ENCODE measurements at regions not wholly inside any gene's neighbourhood (a gene's known extent, or its start where the extent isn't known, plus 50 kb on each side); places are given as distances from the start of the nearest gene placed in this dataset.

GRCh38 chr11:70024773-70025045 is 53.4 kb upstream of the ANO1 start:
- TF ChIP-seq POLR2AphosphoS5 (IDR thresholded peaks at IDR 0.05; ENCODE audit: low read depth, low read length) (no peak), POLR2A (IDR thresholded peaks at IDR 0.05; ENCODE audit: low read depth, low read length) (no peak), POU2F2 (IDR thresholded peaks at IDR 0.05; ENCODE audit: low read depth, low read length) (no peak), SPI1 (IDR thresholded peaks at IDR 0.05; ENCODE audit: low read depth, low read length) (no peak), TAF1 (IDR thresholded peaks at IDR 0.05; ENCODE audit: low read depth, low read length) (no peak), PAX5 (IDR thresholded peaks at IDR 0.05; ENCODE audit: insufficient read depth, low read length, severe bottlenecking) (no peak)
- DNase-seq (ENCODE audit: insufficient read length, low spot score) (no peak), FAIRE-seq (no peak)

DNA sequence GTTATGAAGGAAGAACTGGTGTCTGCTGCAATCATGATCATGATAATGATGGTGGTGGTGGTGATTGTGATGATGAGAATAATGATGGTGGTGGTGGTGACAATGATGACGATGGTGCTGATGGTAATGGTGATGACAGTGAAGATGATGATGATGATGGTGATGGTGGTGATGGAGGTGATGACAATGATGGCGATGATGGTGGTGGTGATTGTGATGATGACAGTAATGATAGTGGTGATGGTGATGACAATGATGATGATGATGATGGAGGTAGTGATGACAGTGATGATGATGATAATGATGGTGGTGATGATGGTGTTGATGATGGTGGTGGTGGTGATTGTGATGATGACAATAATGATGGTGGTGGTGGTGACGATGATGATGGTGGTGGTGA is 52.8 kb upstream of the ANO1 start:
- TF ChIP-seq PAX5 (IDR thresholded peaks at IDR 0.05; ENCODE audit: insufficient read depth, low read length, severe bottlenecking) (no peak), POU2F2 (IDR thresholded peaks at IDR 0.05; ENCODE audit: low read depth, low read length) (no peak), POLR2AphosphoS5 (IDR thresholded peaks at IDR 0.05; ENCODE audit: low read depth, low read length) (no peak), SPI1 (IDR thresholded peaks at IDR 0.05; ENCODE audit: low read depth, low read length) (no peak), TAF1 (IDR thresholded peaks at IDR 0.05; ENCODE audit: low read depth, low read length) (no peak), POLR2A (IDR thresholded peaks at IDR 0.05; ENCODE audit: low read depth, low read length) (no peak)
- FAIRE-seq (no peak), DNase-seq (ENCODE audit: insufficient read length, low spot score) (no peak)

- FAIRE-seq (peak; percentile 74), DNase-seq (ENCODE audit: insufficient read length, low spot score) (no peak)
- TF ChIP-seq PAX5 (IDR thresholded peaks at IDR 0.05; ENCODE audit: insufficient read depth, low read length, severe bottlenecking) (no peak), POLR2AphosphoS5 (IDR thresholded peaks at IDR 0.05; ENCODE audit: low read depth, low read length) (no peak), POLR2A (IDR thresholded peaks at IDR 0.05; ENCODE audit: low read depth, low read length) (no peak), TAF1 (IDR thresholded peaks at IDR 0.05; ENCODE audit: low read depth, low read length) (no peak), SPI1 (IDR thresholded peaks at IDR 0.05; ENCODE audit: low read depth, low read length) (no peak)
Measured at GRCh38 chr11:70026012-70026411, 52.1 kb upstream of the ANO1 start.

GRCh38 chr11:70026726-70027125 is 51.4 kb upstream of the ANO1 start:
- TF ChIP-seq POLR2A (IDR thresholded peaks at IDR 0.05; ENCODE audit: low read depth, low read length) (no peak), PAX5 (IDR thresholded peaks at IDR 0.05; ENCODE audit: insufficient read depth, low read length, severe bottlenecking) (no peak), SPI1 (IDR thresholded peaks at IDR 0.05; ENCODE audit: low read depth, low read length) (no peak), TAF1 (IDR thresholded peaks at IDR 0.05; ENCODE audit: low read depth, low read length) (no peak), POU2F2 (IDR thresholded peaks at IDR 0.05; ENCODE audit: low read depth, low read length) (no peak)
- FAIRE-seq (no peak), DNase-seq (ENCODE audit: insufficient read length, low spot score) (no peak)

GRCh38 chr11:70027451-70027850 is 50.7 kb upstream of the ANO1 start:
- TF ChIP-seq POLR2AphosphoS5 (IDR thresholded peaks at IDR 0.05; ENCODE audit: low read depth, low read length) (no peak), POU2F2 (IDR thresholded peaks at IDR 0.05; ENCODE audit: low read depth, low read length) (no peak), SPI1 (IDR thresholded peaks at IDR 0.05; ENCODE audit: low read depth, low read length) (no peak), POLR2A (IDR thresholded peaks at IDR 0.05; ENCODE audit: low read depth, low read length) (no peak), PAX5 (IDR thresholded peaks at IDR 0.05; ENCODE audit: insufficient read depth, low read length, severe bottlenecking) (no peak), TAF1 (IDR thresholded peaks at IDR 0.05; ENCODE audit: low read depth, low read length) (no peak)
- FAIRE-seq, result no peak

GRCh38 chr11:70028147-70028855 is 49.8 kb upstream of the ANO1 start:
- FAIRE-seq, result no peak
- TF ChIP-seq SPI1 (IDR thresholded peaks at IDR 0.05; ENCODE audit: low read depth, low read length), result no peak
- no peak for TF ChIP-seq POU2F2 (IDR thresholded peaks at IDR 0.05; ENCODE audit: low read depth, low read length)
- no peak for TF ChIP-seq PAX5 (IDR thresholded peaks at IDR 0.05; ENCODE audit: insufficient read depth, low read length, severe bottlenecking)
- no peak for TF ChIP-seq POLR2A (IDR thresholded peaks at IDR 0.05; ENCODE audit: low read depth, low read length)
- no peak for TF ChIP-seq TAF1 (IDR thresholded peaks at IDR 0.05; ENCODE audit: low read depth, low read length)
- no peak for TF ChIP-seq POLR2AphosphoS5 (IDR thresholded peaks at IDR 0.05; ENCODE audit: low read depth, low read length)
- no peak for DNase-seq (ENCODE audit: insufficient read length, low spot score)

More at GRCh38 chr11:70027451-70027850, 50.7 kb upstream of the ANO1 start:
- no peak for DNase-seq (ENCODE audit: insufficient read length, low spot score)

All from GM12891 (cell line).